WERI-Rb-1 (cell line): ENCODE measurements at regions not wholly inside any gene's neighbourhood (a gene's known extent, or its start where the extent isn't known, plus 50 kb on each side); places are given as distances from the start of the nearest gene placed in this dataset.
"Not testable (repeated sequence)": the region's sequence is repeated elsewhere in the genome, so short reads cannot be mapped to it uniquely, and the experiment has no call there.

Experiments
- DNase-seq: peaks from one replicate; pipeline ENCODE4 v3.0.0-alpha.2; 2020
- H3K27ac ChIP-seq: fragments of 250-450 bp; sonication (Bioruptor Pico); 2 replicates; pipeline ENCODE4 v1.5.1; 2020; ENCODE audit warnings: mild to moderate bottlenecking, moderate library complexity
- H3K27me3 ChIP-seq: fragments of 250-450 bp; sonication (Bioruptor Pico); 2 replicates; pipeline ENCODE4 v1.5.1; 2021; ENCODE audit warnings: mild to moderate bottlenecking, low read depth, moderate library complexity; ENCODE audit not compliant: insufficient read depth, severe bottlenecking
- H3K36me3 ChIP-seq: fragments of 250-450 bp; sonication (Bioruptor Pico); 2 replicates; pipeline ENCODE4 v1.5.1; 2020; ENCODE audit warnings: mild to moderate bottlenecking, moderate library complexity
- H3K4me3 ChIP-seq: 2 replicates; pipeline ENCODE4 v1.5.1; 2011; ENCODE audit warnings: low read depth, mild to moderate bottlenecking, control low read depth, low read length
- H3K9me3 ChIP-seq: fragments of 250-450 bp; sonication (Bioruptor Pico); 2 replicates; pipeline ENCODE4 v1.5.1; 2021; ENCODE audit warnings: mild to moderate bottlenecking, moderate library complexity; ENCODE audit not compliant: severe bottlenecking
- CTCF ChIP-seq: IDR thresholded peaks from 2 replicates; pipeline ENCODE4 v1.5.1; 2011; ENCODE audit warnings: low read depth, mild to moderate bottlenecking, control low read depth, inconsistent platforms, low read length

- Histone ChIP-seq H3K36me3 (no peaks in the 10 kb centered on the region), H3K4me3 (no peak overlapping the region), H3K27ac (no peak overlapping the region), H3K27me3 (peaks cover 18% of the 10 kb centered on the region), H3K9me3 (no peaks in the 10 kb centered on the region)
- TF ChIP-seq CTCF, result no peak
- no peak for DNase-seq
Measured at GRCh38 chr6:8322659-8323058, 112.7 kb downstream of the SLC35B3 start.

GRCh38 chr6:8321671-8322404, 113.5 kb downstream of the SLC35B3 start:
- no peak for DNase-seq
- H3K27me3 ChIP-seq, result peaks cover 26% of the 10 kb centered on the region
- no peak overlapping the region for H3K4me3 ChIP-seq
- H3K27ac ChIP-seq, result no peak overlapping the region
- no peaks in the 10 kb centered on the region for H3K9me3 ChIP-seq
- no peak for TF ChIP-seq CTCF
- no peaks in the 10 kb centered on the region for H3K36me3 ChIP-seq

GRCh38 chr6:8315154-8315553, 120.2 kb downstream of the SLC35B3 start:
- Histone ChIP-seq H3K4me3 (no peak overlapping the region), H3K27ac (no peak overlapping the region), H3K9me3 (no peaks in the 10 kb centered on the region), H3K27me3 (peaks cover 25% of the 10 kb centered on the region), H3K36me3 (no peaks in the 10 kb centered on the region)
- no peak for DNase-seq
- no peak for TF ChIP-seq CTCF

GRCh38 chr6:8301502-8301901, 133.8 kb downstream of the SLC35B3 start:
- Histone ChIP-seq H3K36me3 (no peaks in the 10 kb centered on the region), H3K27me3 (peaks cover 6% of the 10 kb centered on the region), H3K9me3 (no peaks in the 10 kb centered on the region), H3K27ac (no peak overlapping the region), H3K4me3 (no peak overlapping the region)
- TF ChIP-seq CTCF, result no peak
- no peak for DNase-seq

GRCh38 chr6:8299034-8299433, 136.3 kb downstream of the SLC35B3 start:
- no peaks in the 10 kb centered on the region for H3K36me3 ChIP-seq
- no peak overlapping the region for H3K4me3 ChIP-seq
- no peak for DNase-seq
- no peaks in the 10 kb centered on the region for H3K9me3 ChIP-seq
- no peak for TF ChIP-seq CTCF
- H3K27me3 ChIP-seq, result peaks cover 19% of the 10 kb centered on the region
- H3K27ac ChIP-seq, result no peak overlapping the region

- peaks cover 23% of the 10 kb centered on the region for H3K27me3 ChIP-seq
- H3K36me3 ChIP-seq, H3K9me3 ChIP-seq, DNase-seq, H3K27ac ChIP-seq, H3K4me3 ChIP-seq: not testable (repeated sequence)
Measured at GRCh38 chr6:8282946-8283345, 152.4 kb downstream of the SLC35B3 start.
